ENCODE measurements at regions not wholly inside any gene's neighbourhood (a gene's known extent, or its start where the extent isn't known, plus 50 kb on each side); places are given as distances from the start of the nearest gene placed in this dataset.

DNA sequence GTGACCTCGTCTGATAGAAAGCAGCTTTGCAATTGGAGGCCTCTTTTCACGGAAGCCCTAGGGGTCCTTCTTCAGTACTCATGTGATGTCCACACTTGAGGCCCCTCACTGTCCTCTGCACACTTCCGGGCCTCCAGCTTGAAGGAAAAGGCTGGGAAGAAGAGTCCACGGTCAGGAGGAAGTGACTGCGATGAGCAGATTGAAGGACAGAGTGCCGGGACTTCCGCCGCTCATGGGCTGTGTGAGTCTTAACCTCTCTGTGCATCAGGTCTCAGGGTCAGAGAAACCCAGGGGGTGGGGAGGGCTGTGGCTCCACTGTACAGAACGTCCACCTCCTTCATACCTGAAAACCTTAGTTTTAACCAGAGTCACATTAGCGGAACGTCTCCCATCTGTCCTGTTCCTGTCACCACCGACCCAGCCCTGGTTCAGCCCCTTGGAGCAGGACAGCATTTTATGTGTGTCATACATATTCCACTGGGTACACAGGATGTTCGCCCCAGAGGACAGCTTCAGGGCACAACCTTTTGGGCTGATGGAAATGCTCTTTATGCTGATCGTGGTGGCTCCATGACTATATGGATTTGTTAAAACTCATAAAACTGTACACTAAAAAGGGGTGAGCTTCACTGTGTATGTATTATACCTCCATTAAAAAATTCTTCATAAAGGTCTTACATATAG is 51.0 kb upstream of the SORCS2 start:
- FAIRE-seq (no peak), DNase-seq (ENCODE audit: insufficient read length, low spot score) (no peak)
- TF ChIP-seq POU2F2 (IDR thresholded peaks at IDR 0.05; ENCODE audit: low read depth, low read length) (no peak), TAF1 (IDR thresholded peaks at IDR 0.05; ENCODE audit: low read depth, low read length) (no peak), SPI1 (IDR thresholded peaks at IDR 0.05; ENCODE audit: low read depth, low read length) (no peak)

DNA sequence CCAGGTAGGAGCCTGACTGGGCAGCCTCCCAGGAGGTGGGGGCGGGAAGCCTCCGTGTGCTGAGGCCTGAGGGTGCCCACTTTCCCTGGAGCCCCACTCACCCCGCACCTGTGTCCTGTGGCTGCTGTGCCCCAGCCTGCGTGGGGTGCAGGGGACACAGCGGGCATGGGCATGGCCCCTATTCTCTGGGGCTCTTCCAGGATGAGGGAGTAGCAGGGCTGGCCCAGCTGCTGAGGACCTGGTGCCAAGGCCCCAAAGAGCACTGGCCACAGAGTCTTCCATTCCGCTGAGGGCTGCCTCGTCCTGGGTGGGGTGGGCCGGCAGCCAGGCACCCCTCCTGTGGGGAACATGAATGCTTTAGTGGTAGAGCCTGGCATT is 51.7 kb upstream of the SORCS2 start:
- TF ChIP-seq PAX5 (IDR thresholded peaks at IDR 0.05; ENCODE audit: insufficient read depth, low read length, severe bottlenecking) (no peak), POLR2A (IDR thresholded peaks at IDR 0.05; ENCODE audit: low read depth, low read length) (no peak), TAF1 (IDR thresholded peaks at IDR 0.05; ENCODE audit: low read depth, low read length) (no peak), SPI1 (IDR thresholded peaks at IDR 0.05; ENCODE audit: low read depth, low read length) (no peak), POU2F2 (IDR thresholded peaks at IDR 0.05; ENCODE audit: low read depth, low read length) (no peak)
- no peak for DNase-seq (ENCODE audit: insufficient read length, low spot score)
- FAIRE-seq, result no peak

DNA sequence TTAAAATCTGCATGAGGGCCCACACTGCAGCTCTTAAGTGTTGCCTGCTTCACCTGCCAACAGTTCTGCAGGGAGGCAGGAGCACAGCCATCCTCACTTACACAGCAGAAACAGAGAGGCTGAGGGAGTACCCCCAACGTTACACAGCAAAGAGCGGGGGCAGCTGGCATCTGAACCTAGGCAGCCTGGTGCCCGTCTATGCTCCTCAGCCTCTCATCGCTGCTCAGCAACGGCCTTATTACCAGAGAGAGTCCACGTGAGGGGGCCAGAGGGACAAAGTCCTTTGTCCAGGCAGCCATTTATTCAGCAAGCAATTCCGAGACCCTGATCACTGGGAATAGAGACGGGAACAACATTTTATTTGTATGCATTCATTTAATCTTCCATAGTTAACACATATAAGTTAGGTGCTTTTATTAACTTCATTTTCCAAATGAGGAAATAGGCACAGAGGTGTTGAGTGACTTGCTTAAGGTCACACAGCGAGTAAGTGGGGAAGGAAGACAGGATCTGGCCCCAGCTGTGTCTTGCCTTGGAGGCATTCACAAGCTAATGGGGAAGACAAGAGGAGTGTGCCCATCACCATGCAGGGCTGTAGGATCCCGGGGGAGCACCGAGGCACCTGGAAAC is 52.2 kb upstream of the SORCS2 start:
- no peak for FAIRE-seq
- no peak for DNase-seq (ENCODE audit: insufficient read length, low spot score)
- TF ChIP-seq POLR2AphosphoS5 (IDR thresholded peaks at IDR 0.05; ENCODE audit: low read depth, low read length) (no peak), TAF1 (IDR thresholded peaks at IDR 0.05; ENCODE audit: low read depth, low read length) (no peak), POU2F2 (IDR thresholded peaks at IDR 0.05; ENCODE audit: low read depth, low read length) (no peak), SPI1 (IDR thresholded peaks at IDR 0.05; ENCODE audit: low read depth, low read length) (no peak), POLR2A (IDR thresholded peaks at IDR 0.05; ENCODE audit: low read depth, low read length) (no peak), PAX5 (IDR thresholded peaks at IDR 0.05; ENCODE audit: insufficient read depth, low read length, severe bottlenecking) (no peak)

DNA sequence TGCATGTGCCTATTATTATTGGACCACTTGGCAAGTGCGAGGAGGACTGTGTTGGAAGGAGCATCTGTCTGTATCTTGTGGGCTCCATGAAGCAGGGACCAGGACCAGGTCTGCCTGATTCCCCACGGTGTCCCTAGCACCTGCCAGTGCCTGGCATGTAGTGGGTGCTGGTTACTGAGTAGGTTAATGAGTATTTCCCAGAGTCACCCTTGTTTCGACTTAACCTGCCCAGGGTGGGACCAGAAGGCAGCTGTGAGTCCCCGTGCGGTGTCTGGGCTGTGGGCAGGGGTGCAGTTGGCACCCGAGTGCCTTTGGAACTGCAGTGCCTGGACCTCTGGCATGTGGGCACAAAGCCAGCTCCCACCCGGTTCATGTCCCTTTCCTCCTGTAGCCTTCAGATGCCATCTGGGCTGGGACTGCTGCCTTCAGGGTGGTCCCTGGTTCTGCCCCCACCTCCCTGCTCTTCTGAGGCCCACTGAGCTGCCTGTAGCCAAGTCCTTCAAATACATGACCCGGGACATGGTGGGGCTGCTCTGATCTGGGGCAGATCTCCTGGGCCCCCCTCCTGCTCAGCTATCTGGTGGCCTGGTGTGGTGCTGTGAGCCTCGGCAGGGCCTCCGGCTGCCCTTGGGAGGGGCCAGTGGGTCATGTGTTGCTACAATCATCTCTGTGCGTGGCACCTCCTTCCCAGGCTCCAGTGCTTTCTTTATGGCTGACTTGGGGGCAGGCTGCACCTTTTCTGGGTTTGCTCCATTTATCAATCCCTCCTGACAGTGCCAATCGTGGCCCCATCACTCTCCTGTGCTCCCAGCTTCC is 53.0 kb upstream of the SORCS2 start:
- TF ChIP-seq POLR2AphosphoS5 (IDR thresholded peaks at IDR 0.05; ENCODE audit: low read depth, low read length) (no peak), POU2F2 (IDR thresholded peaks at IDR 0.05; ENCODE audit: low read depth, low read length) (no peak), TAF1 (IDR thresholded peaks at IDR 0.05; ENCODE audit: low read depth, low read length) (no peak), SPI1 (IDR thresholded peaks at IDR 0.05; ENCODE audit: low read depth, low read length) (no peak), PAX5 (IDR thresholded peaks at IDR 0.05; ENCODE audit: insufficient read depth, low read length, severe bottlenecking) (no peak), POLR2A (IDR thresholded peaks at IDR 0.05; ENCODE audit: low read depth, low read length) (no peak)
- FAIRE-seq, result no peak
- no peak for DNase-seq (ENCODE audit: insufficient read length, low spot score)

DNA sequence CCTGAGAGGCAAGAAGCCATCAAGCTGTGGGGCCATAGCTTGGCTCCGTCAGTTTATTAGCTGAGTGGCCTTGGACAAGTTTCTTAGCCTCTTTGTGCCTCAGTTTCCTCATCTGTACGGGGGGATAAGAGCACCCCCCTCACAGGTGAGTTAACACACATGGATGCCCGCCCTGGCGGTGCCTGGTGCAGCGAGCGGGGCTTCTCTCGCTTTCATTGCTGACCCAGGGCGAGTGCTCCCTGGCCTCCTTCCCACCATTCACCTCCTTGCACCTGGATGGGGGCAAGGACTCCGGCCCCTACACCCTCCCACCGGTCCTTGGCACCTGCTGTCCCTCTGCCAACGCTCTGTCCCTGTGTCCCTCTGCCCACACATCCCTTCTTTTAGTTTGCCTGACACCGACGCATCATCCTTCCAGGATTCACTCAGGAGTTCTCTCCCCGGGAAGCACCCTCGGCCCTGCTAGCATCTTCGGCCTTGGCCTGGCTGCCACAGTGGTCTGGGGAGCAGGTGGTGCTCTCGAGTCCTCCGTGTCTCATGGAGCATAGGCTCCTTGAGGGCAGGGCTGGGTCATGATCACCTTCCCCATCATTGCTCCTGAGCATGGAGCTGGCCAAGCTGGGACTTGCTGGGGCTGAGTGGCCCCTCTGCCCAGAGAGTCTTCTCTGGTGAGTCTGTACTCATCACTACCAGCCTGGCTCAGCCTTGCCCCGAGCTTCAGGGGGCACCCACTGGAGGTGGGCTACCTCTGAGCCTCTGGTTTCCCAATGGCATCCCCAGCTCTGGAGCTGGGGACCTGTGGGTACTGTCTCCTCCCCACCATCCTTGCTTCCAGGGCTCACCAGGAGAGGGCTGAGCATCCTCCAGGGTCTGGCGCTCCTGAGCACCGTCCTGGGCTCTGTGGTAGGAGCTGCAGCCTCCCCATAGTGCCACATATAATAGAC is 53.8 kb upstream of the SORCS2 start:
- no peak for TF ChIP-seq POU2F2 (IDR thresholded peaks at IDR 0.05; ENCODE audit: low read depth, low read length)
- no peak for TF ChIP-seq PAX5 (IDR thresholded peaks at IDR 0.05; ENCODE audit: insufficient read depth, low read length, severe bottlenecking)
- no peak for DNase-seq (ENCODE audit: insufficient read length, low spot score)
- no peak for FAIRE-seq

DNA sequence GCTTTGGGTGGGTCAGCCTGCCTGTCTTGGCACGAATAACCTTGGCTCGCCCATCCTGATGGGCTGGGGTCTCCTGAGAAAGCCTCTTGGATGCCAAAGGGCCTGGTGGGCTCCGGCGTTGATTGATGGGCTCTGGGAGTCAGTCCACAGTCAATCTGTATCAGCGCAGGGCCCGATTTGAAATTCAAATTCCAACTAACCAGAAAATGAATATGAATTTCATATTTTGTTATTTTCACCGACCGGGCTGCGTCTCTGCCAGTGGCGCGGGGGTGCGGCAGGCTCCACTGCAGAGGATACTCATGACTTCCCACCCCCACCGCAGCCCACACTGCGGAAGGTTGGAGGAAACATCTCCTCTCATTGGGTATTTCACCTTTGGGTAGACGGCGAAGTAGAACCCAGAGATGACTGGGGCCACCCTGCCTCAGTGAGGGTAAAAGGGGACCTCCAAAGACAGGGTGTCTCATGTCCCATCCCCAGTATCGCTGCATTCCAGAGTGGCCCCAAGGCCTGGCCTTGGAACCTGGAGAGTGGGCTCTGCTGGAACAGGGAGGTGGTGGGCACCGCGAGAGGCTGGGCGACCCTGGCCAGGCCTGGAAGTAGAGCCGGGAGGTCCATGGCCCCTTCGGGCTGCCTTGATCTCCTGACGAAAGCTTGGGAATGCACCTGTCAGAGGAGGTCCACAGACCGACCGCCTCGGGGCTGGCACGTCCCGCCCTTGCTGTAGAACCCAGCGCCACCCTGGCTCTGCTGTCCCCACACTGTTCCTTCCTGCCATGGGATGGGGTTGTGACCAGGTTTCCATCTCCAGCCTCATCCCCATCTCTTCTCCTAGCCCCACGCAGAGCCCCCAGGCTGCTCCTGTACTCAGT is 54.8 kb upstream of the SORCS2 start:
- no peak for TF ChIP-seq TAF1 (IDR thresholded peaks at IDR 0.05; ENCODE audit: low read depth, low read length)
- TF ChIP-seq PAX5 (IDR thresholded peaks at IDR 0.05; ENCODE audit: insufficient read depth, low read length, severe bottlenecking), result no peak
- no peak for TF ChIP-seq SPI1 (IDR thresholded peaks at IDR 0.05; ENCODE audit: low read depth, low read length)
- no peak for TF ChIP-seq POLR2A (IDR thresholded peaks at IDR 0.05; ENCODE audit: low read depth, low read length)
- no peak for TF ChIP-seq POU2F2 (IDR thresholded peaks at IDR 0.05; ENCODE audit: low read depth, low read length)
- TF ChIP-seq POLR2AphosphoS5 (IDR thresholded peaks at IDR 0.05; ENCODE audit: low read depth, low read length), result no peak
- no peak for FAIRE-seq
- DNase-seq (ENCODE audit: insufficient read length, low spot score), result no peak

DNA sequence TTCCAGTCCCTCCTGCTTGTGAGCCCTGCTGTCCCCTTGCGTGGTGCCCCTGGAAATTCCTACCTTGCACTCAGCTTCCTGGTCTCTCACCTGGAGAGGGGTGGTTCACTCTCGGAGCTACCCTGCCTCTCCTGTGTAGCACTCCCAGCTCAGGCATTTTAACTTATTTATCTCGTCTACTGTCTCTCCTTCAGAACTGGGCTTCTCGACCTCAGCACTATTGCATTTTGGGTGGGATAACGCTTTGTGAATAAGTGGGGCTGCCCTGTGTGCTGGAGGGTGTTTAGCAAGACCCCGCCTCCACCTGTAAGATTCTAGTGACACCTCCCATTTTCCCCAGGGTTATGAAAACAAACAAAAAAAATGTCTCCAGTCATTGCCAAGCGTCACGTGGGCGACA is 56.0 kb upstream of the SORCS2 start:
- FAIRE-seq (no peak), DNase-seq (ENCODE audit: insufficient read length, low spot score) (no peak)
- TF ChIP-seq TAF1 (IDR thresholded peaks at IDR 0.05; ENCODE audit: low read depth, low read length) (no peak), POLR2A (IDR thresholded peaks at IDR 0.05; ENCODE audit: low read depth, low read length) (no peak), POLR2AphosphoS5 (IDR thresholded peaks at IDR 0.05; ENCODE audit: low read depth, low read length) (no peak), SPI1 (IDR thresholded peaks at IDR 0.05; ENCODE audit: low read depth, low read length) (no peak), PAX5 (IDR thresholded peaks at IDR 0.05; ENCODE audit: insufficient read depth, low read length, severe bottlenecking) (no peak), POU2F2 (IDR thresholded peaks at IDR 0.05; ENCODE audit: low read depth, low read length) (no peak)

DNA sequence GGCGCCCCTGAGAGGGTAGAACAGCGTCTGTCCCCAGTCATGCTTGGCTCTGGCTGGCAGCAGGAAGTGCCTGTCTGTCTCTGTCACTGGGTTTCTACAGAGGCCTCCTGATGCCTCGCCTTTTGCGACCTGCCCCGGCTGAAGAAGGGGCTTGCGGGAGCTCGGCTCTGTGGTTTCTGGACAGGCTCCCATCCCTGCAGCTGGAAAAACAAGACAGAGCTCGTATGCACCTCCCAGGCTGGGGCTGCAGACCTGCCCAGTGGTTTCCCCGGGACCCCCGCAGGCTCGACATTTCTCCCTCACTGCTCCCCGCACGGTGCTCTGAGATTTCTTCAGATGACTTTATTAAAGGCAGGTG is 57.0 kb upstream of the SORCS2 start:
- DNase-seq (ENCODE audit: insufficient read length, low spot score) (no peak), FAIRE-seq (no peak)
- TF ChIP-seq PAX5 (IDR thresholded peaks at IDR 0.05; ENCODE audit: insufficient read depth, low read length, severe bottlenecking), result no peak
- TF ChIP-seq SPI1 (IDR thresholded peaks at IDR 0.05; ENCODE audit: low read depth, low read length), result no peak
- no peak for TF ChIP-seq TAF1 (IDR thresholded peaks at IDR 0.05; ENCODE audit: low read depth, low read length)
- TF ChIP-seq POLR2AphosphoS5 (IDR thresholded peaks at IDR 0.05; ENCODE audit: low read depth, low read length), result no peak
- TF ChIP-seq POU2F2 (IDR thresholded peaks at IDR 0.05; ENCODE audit: low read depth, low read length), result no peak
- TF ChIP-seq POLR2A (IDR thresholded peaks at IDR 0.05; ENCODE audit: low read depth, low read length), result no peak

All from GM12891 (cell line).